GM12872 (cell line): ENCODE measurements at regions not wholly inside any gene's neighbourhood (a gene's known extent, or its start where the extent isn't known, plus 50 kb on each side); places are given as distances from the start of the nearest gene placed in this dataset.

ENCODE experiments used
- CTCF ChIP-seq: IDR thresholded peaks from 3 replicates; pipeline ENCODE4 v1.5.1; 2011; ENCODE audit warnings: low read depth, mild to moderate bottlenecking, low read length, moderate library complexity; ENCODE audit not compliant: insufficient read depth

- TF ChIP-seq CTCF: no peak
These were observed 316.1 kb upstream of the IRX3 start for GRCh38 chr16:54602666-54603065.

- no peak for TF ChIP-seq CTCF
These were observed 310.6 kb upstream of the IRX3 start for GRCh38 chr16:54597222-54597621.

- TF ChIP-seq CTCF: no peak
These were observed 309.0 kb upstream of the IRX3 start for GRCh38 chr16:54595621-54596020.

GRCh38 chr16:54594601-54595391, 308.2 kb upstream of the IRX3 start:
- no peak for TF ChIP-seq CTCF

GRCh38 chr16:54591816-54592246, 305.2 kb upstream of the IRX3 start:
- no peak for TF ChIP-seq CTCF

- no peak for TF ChIP-seq CTCF
These were observed 304.2 kb upstream of the IRX3 start for GRCh38 chr16:54590836-54591235.

- no peak for TF ChIP-seq CTCF
These were observed 302.7 kb upstream of the IRX3 start for GRCh38 chr16:54589326-54589725.

- TF ChIP-seq CTCF: no peak
These were observed 301.4 kb upstream of the IRX3 start for GRCh38 chr16:54588026-54588425.
